ENCODE measurements at regions not wholly inside any gene's neighbourhood (a gene's known extent, or its start where the extent isn't known, plus 50 kb on each side); places are given as distances from the start of the nearest gene placed in this dataset.

DNA sequence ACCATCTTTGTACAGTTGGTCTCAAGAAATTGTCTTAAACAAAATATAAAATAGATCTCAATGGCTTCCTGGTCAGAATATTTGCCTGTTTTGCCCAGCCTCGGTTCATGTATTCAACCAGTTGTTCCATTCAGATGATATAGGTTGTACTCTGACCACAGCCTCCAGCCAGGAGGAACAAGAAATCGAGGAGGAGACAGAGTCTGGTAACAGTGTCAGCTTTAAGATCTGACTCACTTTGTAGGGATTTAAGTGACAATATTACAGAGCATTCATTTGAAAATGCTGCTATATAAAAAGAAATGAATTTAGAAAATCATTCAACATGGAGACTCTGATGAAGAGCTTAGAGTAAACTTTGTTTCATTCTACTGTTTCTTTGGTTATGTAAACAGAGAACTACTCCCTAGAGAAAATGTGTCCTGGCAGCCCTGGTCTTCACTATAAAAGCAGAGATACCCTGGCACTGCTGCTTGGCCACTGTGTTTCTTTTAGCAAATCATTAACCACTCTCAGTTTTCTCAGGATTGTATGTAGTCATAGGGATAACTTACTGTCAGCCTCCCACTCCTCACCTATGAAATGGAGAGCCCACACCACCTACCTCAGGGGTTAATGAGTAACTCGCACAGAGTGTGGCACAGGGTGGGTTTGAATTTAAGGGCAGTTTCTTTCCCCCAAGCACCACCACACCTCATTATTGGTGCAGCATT lies 53.5 kb downstream of the PAGE2 start:
- TF ChIP-seq EGR1 (IDR thresholded peaks at IDR 0.05) (no peak), EP300 (IDR thresholded peaks at IDR 0.05; ENCODE audit: borderline replicate concordance) (no peak), ZBTB7A (IDR thresholded peaks at IDR 0.05; ENCODE audit: low read depth) (no peak)
- TF ChIP-seq, protein P1, sequence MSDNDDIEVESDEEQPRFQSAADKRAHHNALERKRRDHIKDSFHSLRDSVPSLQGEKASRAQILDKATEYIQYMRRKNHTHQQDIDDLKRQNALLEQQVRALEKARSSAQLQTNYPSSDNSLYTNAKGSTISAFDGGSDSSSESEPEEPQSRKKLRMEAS (IDR thresholded peaks at IDR 0.05) = no peak

DNA sequence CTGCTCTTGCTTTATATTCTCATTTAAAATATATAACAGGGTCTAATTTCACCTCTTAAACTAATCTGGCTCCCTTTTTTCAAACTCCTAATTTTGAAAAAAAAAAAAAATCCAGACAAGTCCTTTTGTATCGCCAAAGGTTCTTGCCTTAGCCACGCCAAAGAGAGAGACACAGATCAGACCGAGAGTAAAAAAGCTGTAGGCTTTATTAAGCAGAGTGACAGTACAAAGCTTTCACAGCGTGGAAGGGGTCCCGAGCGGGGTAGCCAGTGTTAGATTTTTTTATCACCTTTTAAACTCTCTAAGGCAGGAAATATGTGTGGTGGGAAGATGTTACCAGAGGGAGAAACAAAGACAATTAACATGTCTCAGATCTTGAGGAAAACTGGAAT lies 54.1 kb downstream of the PAGE2 start:
- TF ChIP-seq YY1 (IDR thresholded peaks at IDR 0.05; ENCODE audit: low read depth) = no peak
- TF ChIP-seq ZBTB7A (IDR thresholded peaks at IDR 0.05; ENCODE audit: low read depth) = no peak
- TF ChIP-seq TAF1 (IDR thresholded peaks at IDR 0.05; ENCODE audit: low read depth) = no peak
- TF ChIP-seq CREB1 (IDR thresholded peaks at IDR 0.05; ENCODE audit: low read depth) = no peak
- TF ChIP-seq FOXM1 (IDR thresholded peaks at IDR 0.05; ENCODE audit: borderline replicate concordance, low read depth) = no peak
- TF ChIP-seq RAD21 (IDR thresholded peaks at IDR 0.05; ENCODE audit: low read depth) = no peak
- no peak for TF ChIP-seq CEBPB (IDR thresholded peaks at IDR 0.05)
- TF ChIP-seq, protein P1 (IDR thresholded peaks at IDR 0.05) = no peak
- no peak for TF ChIP-seq NFIC (IDR thresholded peaks at IDR 0.05)
- TF ChIP-seq, protein P2, sequence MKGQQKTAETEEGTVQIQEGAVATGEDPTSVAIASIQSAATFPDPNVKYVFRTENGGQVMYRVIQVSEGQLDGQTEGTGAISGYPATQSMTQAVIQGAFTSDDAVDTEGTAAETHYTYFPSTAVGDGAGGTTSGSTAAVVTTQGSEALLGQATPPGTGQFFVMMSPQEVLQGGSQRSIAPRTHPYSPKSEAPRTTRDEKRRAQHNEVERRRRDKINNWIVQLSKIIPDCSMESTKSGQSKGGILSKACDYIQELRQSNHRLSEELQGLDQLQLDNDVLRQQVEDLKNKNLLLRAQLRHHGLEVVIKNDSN (IDR thresholded peaks at IDR 0.05) = no peak
- no peak for TF ChIP-seq TEAD4 (IDR thresholded peaks at IDR 0.05)
- TF ChIP-seq EGR1 (IDR thresholded peaks at IDR 0.05) = no peak
- no peak for TF ChIP-seq EP300 (IDR thresholded peaks at IDR 0.05; ENCODE audit: borderline replicate concordance)

DNA sequence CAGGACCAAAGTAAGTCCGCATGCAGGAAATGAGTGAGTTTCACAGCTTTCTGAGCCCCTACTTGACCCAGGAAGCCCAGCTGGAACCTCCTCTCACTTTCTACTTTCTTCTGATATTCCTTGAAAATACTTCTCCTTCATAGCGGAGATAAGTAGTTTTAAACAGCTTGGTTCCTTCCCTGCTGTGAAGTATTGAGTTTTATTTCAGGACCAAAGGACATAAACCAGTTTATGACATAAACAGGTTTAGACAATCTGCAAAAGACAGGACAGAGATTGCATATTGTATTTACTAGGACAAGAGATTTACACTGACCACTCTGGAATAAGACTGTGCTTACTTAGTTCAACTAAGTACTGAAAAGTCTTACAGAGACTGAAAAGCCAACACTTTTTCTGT lies 54.8 kb downstream of the PAGE2 start:
- TF ChIP-seq CEBPB (IDR thresholded peaks at IDR 0.05) (no peak), ZBTB7A (IDR thresholded peaks at IDR 0.05; ENCODE audit: low read depth) (no peak), NFIC (IDR thresholded peaks at IDR 0.05) (no peak), EGR1 (IDR thresholded peaks at IDR 0.05) (no peak), TCF12 (IDR thresholded peaks at IDR 0.05; ENCODE audit: low read depth) (no peak), CREB1 (IDR thresholded peaks at IDR 0.05; ENCODE audit: low read depth) (no peak), FOXM1 (IDR thresholded peaks at IDR 0.05; ENCODE audit: borderline replicate concordance, low read depth) (no peak), TAF1 (IDR thresholded peaks at IDR 0.05; ENCODE audit: low read depth) (no peak), RAD21 (IDR thresholded peaks at IDR 0.05; ENCODE audit: low read depth) (no peak), EP300 (IDR thresholded peaks at IDR 0.05; ENCODE audit: borderline replicate concordance) (no peak), TEAD4 (IDR thresholded peaks at IDR 0.05) (no peak), YY1 (IDR thresholded peaks at IDR 0.05; ENCODE audit: low read depth) (no peak)
- TF ChIP-seq, protein P3, sequence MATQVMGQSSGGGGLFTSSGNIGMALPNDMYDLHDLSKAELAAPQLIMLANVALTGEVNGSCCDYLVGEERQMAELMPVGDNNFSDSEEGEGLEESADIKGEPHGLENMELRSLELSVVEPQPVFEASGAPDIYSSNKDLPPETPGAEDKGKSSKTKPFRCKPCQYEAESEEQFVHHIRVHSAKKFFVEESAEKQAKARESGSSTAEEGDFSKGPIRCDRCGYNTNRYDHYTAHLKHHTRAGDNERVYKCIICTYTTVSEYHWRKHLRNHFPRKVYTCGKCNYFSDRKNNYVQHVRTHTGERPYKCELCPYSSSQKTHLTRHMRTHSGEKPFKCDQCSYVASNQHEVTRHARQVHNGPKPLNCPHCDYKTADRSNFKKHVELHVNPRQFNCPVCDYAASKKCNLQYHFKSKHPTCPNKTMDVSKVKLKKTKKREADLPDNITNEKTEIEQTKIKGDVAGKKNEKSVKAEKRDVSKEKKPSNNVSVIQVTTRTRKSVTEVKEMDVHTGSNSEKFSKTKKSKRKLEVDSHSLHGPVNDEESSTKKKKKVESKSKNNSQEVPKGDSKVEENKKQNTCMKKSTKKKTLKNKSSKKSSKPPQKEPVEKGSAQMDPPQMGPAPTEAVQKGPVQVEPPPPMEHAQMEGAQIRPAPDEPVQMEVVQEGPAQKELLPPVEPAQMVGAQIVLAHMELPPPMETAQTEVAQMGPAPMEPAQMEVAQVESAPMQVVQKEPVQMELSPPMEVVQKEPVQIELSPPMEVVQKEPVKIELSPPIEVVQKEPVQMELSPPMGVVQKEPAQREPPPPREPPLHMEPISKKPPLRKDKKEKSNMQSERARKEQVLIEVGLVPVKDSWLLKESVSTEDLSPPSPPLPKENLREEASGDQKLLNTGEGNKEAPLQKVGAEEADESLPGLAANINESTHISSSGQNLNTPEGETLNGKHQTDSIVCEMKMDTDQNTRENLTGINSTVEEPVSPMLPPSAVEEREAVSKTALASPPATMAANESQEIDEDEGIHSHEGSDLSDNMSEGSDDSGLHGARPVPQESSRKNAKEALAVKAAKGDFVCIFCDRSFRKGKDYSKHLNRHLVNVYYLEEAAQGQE (IDR thresholded peaks at IDR 0.05; ENCODE audit: low read depth) = no peak
- TF ChIP-seq, protein P2 (IDR thresholded peaks at IDR 0.05) = no peak
- TF ChIP-seq, protein P1 (IDR thresholded peaks at IDR 0.05) = no peak

DNA sequence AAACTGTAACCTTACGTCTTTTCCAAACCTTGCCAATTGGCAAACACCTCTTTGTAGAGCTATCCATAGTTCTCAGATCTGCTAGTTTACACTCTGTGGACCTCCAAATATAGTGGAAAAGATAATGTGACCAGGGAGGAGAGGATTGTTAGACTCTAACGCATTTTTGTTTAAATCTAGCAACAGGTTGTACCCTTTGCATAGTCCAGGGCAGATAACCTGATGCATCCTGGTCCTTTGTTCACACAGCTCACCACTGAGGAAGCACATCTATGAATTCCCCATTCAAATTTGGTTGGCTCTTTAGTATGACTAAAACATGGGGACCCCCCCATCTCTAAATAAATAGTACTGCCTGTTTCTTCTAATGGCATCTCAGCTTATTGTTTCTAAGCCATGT lies 55.9 kb downstream of the PAGE2 start:
- TF ChIP-seq EGR1 (IDR thresholded peaks at IDR 0.05) (no peak), ZBTB7A (IDR thresholded peaks at IDR 0.05; ENCODE audit: low read depth) (no peak)

DNA sequence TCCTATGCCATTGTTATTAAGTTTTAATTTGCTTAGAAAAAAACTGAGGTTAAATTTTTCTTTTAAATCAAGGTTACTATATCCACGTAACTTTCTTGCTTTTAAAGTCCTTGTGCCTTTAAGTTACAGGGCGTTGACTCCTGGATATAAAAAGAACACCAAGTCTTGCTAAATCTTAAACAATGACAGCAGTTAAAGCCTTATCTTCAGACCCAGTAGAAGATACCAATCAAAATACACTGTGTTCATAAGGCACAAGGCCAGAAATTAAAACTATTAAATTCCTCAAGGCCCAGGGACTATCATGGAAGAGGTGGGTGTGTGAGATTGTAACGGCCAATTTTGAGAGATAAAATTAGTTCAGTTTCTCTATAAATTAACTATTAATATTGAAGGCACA lies 60.4 kb downstream of the PAGE2 start:
- TF ChIP-seq TEAD4 (IDR thresholded peaks at IDR 0.05) = no peak
- no peak for TF ChIP-seq YY1 (IDR thresholded peaks at IDR 0.05; ENCODE audit: low read depth)
- TF ChIP-seq CEBPB (IDR thresholded peaks at IDR 0.05) = no peak

DNA sequence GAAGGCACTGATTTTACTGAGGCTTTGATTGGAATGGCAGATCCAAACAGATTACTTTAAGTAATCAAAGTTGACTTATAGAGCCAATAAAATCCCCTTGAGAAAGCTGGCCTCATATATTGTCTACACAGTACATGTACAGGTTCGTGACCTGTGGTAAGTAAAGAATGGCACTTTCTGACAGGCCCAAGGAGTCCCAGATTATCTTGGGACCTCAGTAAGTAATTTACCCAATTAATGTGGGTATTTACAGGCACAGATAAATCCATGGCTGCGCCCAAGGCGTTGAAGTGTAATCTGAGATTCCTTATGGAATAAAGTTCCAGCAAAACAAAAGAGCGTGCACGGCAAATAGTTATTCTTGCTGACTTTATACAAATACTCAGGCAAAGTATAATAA lies 62.4 kb downstream of the PAGE2 start:
- no peak for TF ChIP-seq EGR1 (IDR thresholded peaks at IDR 0.05)
- no peak for TF ChIP-seq CEBPB (IDR thresholded peaks at IDR 0.05)
- no peak for TF ChIP-seq EP300 (IDR thresholded peaks at IDR 0.05; ENCODE audit: borderline replicate concordance)
- TF ChIP-seq RAD21 (IDR thresholded peaks at IDR 0.05; ENCODE audit: low read depth) = no peak
- no peak for TF ChIP-seq FOXM1 (IDR thresholded peaks at IDR 0.05; ENCODE audit: borderline replicate concordance, low read depth)
- no peak for TF ChIP-seq TEAD4 (IDR thresholded peaks at IDR 0.05)

DNA sequence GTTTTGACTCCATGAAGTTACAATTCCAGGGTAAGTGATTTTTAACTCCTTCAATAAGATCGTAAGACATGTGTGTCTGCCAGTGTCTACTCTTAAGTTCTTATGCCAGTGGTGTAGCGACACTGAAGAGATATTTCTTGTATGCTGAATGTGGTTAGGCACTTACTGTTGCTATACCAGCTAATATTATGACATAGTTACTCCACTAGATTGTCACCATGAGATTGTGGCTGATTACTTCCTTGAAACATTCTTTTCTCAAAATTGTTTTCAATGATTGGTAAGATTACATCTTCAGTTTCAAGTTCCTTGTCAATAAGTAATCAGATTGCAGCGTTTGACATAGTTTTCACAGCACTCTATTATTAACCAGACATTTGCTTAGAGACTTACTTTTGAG lies 60.6 kb upstream of the PAGE5 start:
- TF ChIP-seq TCF12 (IDR thresholded peaks at IDR 0.05; ENCODE audit: low read depth) (no peak), FOXM1 (IDR thresholded peaks at IDR 0.05; ENCODE audit: borderline replicate concordance, low read depth) (no peak), RAD21 (IDR thresholded peaks at IDR 0.05; ENCODE audit: low read depth) (no peak), EGR1 (IDR thresholded peaks at IDR 0.05) (no peak), CREB1 (IDR thresholded peaks at IDR 0.05; ENCODE audit: low read depth) (no peak), NFIC (IDR thresholded peaks at IDR 0.05) (no peak), ZBTB7A (IDR thresholded peaks at IDR 0.05; ENCODE audit: low read depth) (no peak)
- TF ChIP-seq, protein P3 (IDR thresholded peaks at IDR 0.05; ENCODE audit: low read depth) = no peak

All from Ishikawa (cell line).